ENCODE measurements at regions not wholly inside any gene's neighbourhood (a gene's known extent, or its start where the extent isn't known, plus 50 kb on each side); places are given as distances from the start of the nearest gene placed in this dataset.

- no peak for DNase-seq (ENCODE audit: low read depth)
- no peak for TF ChIP-seq CTCF (IDR thresholded peaks at IDR 0.05; ENCODE audit: low read depth, low read length, missing control alignments)
- in situ Hi-C loops (cut with HindIII; ENCODE audit: low sequenced_read_pairs): no loop called here
- H3K4me3 ChIP-seq (ENCODE audit: low read depth, low read length): no peak overlapping the region
Measured at GRCh38 chr4:81884986-81885385, 413.3 kb upstream of the RASGEF1B start.

DNA sequence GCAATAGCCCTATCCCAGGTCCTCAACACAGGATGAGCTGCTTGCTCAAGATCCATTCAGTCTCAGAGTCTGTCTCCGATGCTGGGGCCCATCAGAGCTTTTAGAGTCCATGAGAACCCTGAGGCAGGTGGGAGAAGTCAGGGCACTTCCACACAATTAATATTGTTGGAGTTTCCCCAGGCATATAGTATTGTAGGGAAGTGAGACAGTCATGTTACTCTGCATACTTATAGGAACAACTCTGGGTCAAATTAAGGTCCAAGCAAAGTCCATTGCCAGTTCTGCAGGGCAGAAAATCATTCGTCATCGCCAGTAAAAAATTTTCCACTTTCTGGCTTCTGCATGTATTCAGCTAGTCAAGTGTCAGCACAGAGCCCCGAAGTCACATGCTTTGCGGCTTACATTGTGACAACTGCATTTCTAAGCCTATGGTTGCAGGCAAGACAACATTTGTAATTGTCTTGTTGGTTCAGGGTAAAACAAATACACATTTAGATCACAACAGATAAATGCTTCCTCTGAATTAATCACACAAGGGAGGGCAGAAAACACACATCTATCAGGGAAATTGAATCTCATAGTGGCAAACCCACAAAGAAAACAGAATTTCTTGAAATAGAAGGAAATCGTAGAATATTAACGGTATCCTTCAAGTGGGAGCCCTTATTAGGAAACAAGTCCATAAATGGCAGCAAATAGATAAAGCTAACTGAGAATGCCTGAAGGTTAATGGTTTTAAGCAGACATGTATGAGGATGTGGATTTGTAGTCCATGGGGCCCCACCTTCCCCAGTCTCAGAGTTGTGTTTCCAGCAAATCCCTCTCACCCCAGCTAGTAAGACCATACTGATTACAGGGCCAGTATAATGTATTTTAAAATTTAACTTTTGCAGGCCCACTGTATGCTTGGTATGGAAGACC is 412.1 kb upstream of the RASGEF1B start:
- TF ChIP-seq CTCF (IDR thresholded peaks at IDR 0.05; ENCODE audit: low read depth, low read length, missing control alignments): no peak
- in situ Hi-C loops (cut with HindIII; ENCODE audit: low sequenced_read_pairs): no loop called here
- no peak for DNase-seq (ENCODE audit: low read depth)
- no peak overlapping the region for H3K4me3 ChIP-seq (ENCODE audit: low read depth, low read length)

GRCh38 chr4:81883004-81883403 is 411.3 kb upstream of the RASGEF1B start:
- no peak overlapping the region for H3K4me3 ChIP-seq (ENCODE audit: low read depth, low read length)
- in situ Hi-C loops (cut with HindIII; ENCODE audit: low sequenced_read_pairs): no loop called here
- no peak for DNase-seq (ENCODE audit: low read depth)
- TF ChIP-seq CTCF (IDR thresholded peaks at IDR 0.05; ENCODE audit: low read depth, low read length, missing control alignments): no peak

- TF ChIP-seq CTCF (IDR thresholded peaks at IDR 0.05; ENCODE audit: low read depth, low read length, missing control alignments): no peak
- no peak overlapping the region for H3K4me3 ChIP-seq (ENCODE audit: low read depth, low read length)
- no peak for DNase-seq (ENCODE audit: low read depth)
- in situ Hi-C loops (cut with HindIII; ENCODE audit: low sequenced_read_pairs): no loop called here
Measured at GRCh38 chr4:81881855-81882621, 410.3 kb upstream of the RASGEF1B start.

DNA sequence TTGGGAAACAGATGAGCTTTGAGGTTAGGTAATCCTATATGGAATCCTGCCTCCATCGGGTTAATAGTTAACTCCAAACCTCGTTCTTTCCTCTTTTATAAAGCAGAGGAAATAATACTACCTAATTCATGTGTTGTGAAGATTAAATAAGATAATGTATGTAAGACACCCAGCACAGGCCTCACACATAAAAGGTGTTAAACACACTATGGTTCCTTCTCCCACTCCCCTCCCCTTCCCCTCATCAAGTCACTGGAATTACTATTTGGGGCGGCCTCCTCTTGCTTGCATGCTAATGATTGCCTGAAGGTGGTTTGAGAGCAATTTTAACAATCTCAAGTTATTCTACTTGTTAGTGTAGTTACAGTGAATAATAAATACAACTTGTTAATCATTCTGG is 404.4 kb upstream of the RASGEF1B start:
- H3K4me3 ChIP-seq (ENCODE audit: low read depth, low read length): no peak overlapping the region
- no peak for TF ChIP-seq CTCF (IDR thresholded peaks at IDR 0.05; ENCODE audit: low read depth, low read length, missing control alignments)
- in situ Hi-C loops (cut with HindIII; ENCODE audit: low sequenced_read_pairs): no loop called here
- DNase-seq (ENCODE audit: low read depth): no peak

DNA sequence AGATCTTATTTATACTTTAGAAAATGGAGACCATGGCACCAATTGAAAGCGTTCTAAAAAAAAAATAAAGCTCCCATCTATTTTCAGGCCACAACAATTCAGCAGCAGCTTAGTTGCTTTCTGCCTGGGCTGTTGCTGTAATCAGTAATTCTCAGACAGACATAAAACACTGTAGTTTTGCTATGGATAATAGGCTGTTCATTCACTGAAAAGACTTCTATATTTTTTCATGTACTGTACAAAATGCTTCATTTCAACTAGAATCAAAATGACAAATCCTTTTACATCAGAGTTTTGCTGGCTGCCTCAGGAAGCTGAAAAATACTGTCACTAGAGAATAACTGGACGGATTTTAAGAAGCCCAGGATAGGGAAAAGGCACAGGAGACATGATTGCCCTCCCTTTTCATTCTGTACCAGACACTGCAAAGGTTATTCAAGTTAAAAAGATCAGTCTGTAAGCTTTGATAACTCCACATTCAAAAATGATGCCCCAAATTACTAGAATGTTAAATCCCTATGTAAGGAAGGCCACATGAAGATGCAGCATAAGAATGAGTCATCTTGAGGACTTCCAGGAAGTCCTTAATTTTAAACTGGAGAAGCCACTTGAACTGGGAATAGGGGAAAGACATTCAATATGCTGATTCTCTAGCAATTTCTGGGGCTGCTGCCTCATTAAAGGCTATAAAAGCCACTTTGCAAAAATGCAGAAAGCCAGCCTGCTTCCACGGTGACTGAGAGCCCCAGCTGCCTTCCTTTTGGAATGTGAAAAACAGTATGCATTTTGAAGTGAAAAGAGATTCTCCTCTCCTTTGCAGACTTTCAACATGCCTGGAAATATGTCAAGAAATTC is 403.2 kb upstream of the RASGEF1B start:
- DNase-seq (ENCODE audit: low read depth): no peak
- no peak overlapping the region for H3K4me3 ChIP-seq (ENCODE audit: low read depth, low read length)
- TF ChIP-seq CTCF (IDR thresholded peaks at IDR 0.05; ENCODE audit: low read depth, low read length, missing control alignments): no peak
- in situ Hi-C loops (cut with HindIII; ENCODE audit: low sequenced_read_pairs): no loop called here
